ENCODE measurements at regions not wholly inside any gene's neighbourhood (a gene's known extent, or its start where the extent isn't known, plus 50 kb on each side); places are given as distances from the start of the nearest gene placed in this dataset.

- Histone ChIP-seq H3K36me3 (ENCODE audit: insufficient read depth) (no peaks in the 10 kb centered on the region), H2AFZ (no peak overlapping the region), H3K4me2 (no peak overlapping the region), H3K27me3 (ENCODE audit: insufficient read depth) (no peaks in the 10 kb centered on the region), H3K27ac (ENCODE audit: low read depth) (no peak overlapping the region), H3K4me3 (no peak overlapping the region), H3K4me1 (ENCODE audit: insufficient read depth) (peaks cover 26% of the 10 kb centered on the region), H3K9me2 (ENCODE audit: insufficient read depth) (no peaks in the 10 kb centered on the region), H4K20me1 (replicated peaks; ENCODE audit: insufficient read depth) (no peaks in the 10 kb centered on the region), H3F3A (replicated peaks; ENCODE audit: low read depth) (no peaks in the 10 kb centered on the region), H3K79me2 (replicated peaks; ENCODE audit: insufficient read depth) (no peaks in the 10 kb centered on the region)
- no peak for TF ChIP-seq ZNF462 (CRISPR knock-in tag; IDR thresholded peaks at IDR 0.05)
- TF ChIP-seq EZH2phosphoT487 (IDR thresholded peaks at IDR 0.05; ENCODE audit: unreplicated experiment), result no peak
- no peak for TF ChIP-seq REST (IDR thresholded peaks at IDR 0.05; ENCODE audit: unreplicated experiment)
- H3K4me1 Mint-ChIP-seq, result peaks cover 52% of the 10 kb centered on the region
- no peaks in the 10 kb centered on the region for H3K36me3 Mint-ChIP-seq (ENCODE audit: low read depth)
- DNase-seq (ENCODE audit: low spot score) (no peak), ATAC-seq (no peak)
- no peak overlapping the region for H3K4me3 Mint-ChIP-seq
- H3K27ac Mint-ChIP-seq, result no peak overlapping the region
- H3K9me3 Mint-ChIP-seq, result no peaks in the 10 kb centered on the region
- H3K27me3 Mint-ChIP-seq (ENCODE audit: insufficient read depth, low read depth, poor library complexity), result peaks cover 4% of the 10 kb centered on the region
Measured at GRCh38 chrX:8868070-8868773, 67.0 kb upstream of the FAM9A start.
